ENCODE measurements at regions not wholly inside any gene's neighbourhood (a gene's known extent, or its start where the extent isn't known, plus 50 kb on each side); places are given as distances from the start of the nearest gene placed in this dataset.
"Not testable (repeated sequence)": the region's sequence is repeated elsewhere in the genome, so short reads cannot be mapped to it uniquely, and the experiment has no call there.

DNA sequence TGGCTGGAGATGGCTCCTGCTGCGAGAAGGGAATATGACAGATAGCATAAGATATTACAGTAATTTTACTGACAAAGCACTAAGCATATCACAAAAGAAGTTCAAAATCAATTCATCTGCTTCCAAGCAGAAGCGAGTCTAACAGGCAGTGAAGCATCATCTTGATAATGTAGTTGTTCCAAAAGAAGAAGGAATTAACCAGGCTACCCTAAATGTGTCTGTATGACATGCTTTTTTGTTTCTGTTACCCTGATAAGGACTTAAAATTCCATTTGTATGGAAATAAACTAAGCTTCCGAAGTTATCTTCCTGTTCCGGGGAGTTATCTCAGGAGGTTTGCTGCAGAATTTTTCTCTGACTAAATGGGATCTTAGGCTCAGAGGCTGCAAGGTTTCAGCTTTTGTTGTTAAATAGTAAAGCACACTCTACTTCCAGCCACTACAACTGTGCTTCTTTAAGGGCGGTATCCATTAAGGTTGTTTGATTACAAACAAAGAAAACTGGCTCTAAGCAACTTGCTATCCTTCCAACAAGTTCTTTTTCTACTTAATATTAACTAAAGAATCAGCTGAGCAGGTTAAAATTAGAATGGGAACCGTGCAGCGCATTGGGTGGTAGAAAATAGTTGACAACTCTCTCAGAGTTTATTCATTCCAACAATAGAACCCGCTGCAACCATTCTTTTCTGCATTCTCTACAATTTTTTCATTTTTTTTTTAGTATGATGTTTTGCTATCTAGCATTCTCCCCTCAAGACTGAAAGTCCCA lies 607.3 kb downstream of the UQCRFS1 start:
- no peak for DNase-seq (ENCODE audit: low read depth)
- no peak overlapping the region for H3K4me3 ChIP-seq (ENCODE audit: low read depth, low read length)

DNA sequence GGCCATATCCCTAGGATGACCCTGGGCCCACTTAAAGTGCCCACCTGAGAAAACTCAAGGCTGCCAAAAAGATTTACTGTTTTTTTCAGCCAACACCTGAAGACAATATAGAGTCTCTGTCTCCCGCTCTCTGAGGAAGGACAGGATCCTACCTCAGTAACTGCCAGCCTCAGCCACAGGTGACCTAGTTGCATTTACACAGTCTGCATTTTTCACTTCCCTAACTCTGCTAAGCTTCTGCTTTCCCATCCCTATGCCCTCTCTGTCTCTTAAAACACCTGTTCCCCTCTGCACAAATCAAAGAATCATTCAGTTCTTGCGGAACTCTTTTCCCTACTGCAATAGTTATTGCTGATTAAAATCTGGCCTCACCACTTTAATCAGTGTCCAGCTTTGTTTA lies 609.5 kb downstream of the UQCRFS1 start:
- H3K4me3 ChIP-seq (ENCODE audit: low read depth, low read length): no peak overlapping the region
- DNase-seq (ENCODE audit: low read depth): no peak

DNA sequence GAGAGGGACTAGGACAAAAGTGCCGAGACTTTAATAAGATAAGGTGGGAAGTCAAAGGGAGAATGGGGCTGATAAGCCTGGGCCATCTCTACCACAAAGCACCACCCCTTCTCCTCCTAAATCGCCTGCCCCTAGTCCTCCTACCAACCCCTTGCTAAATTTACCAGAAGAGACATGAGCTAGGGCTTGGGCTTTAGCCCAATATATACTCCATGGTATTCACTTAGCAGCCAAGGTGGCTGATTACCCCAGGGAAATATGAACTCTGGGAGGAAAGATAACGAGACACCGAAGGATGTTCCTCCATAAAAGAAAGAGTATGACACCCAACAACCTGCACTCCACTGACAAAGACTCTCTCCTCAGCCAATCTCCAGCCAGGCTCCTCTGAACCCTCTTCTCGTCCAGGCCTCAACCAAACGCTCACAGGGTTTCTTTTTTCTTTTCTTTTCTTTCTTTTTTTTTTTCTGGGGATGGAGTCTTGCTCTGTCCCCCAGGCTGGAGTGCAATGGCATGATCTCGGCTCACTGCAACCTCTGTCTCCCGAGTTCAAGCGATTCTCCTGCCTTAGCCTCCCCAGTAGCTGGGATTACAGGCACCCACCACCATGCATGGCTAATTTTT lies 610.2 kb downstream of the UQCRFS1 start:
- no peak overlapping the region for H3K4me3 ChIP-seq (ENCODE audit: low read depth, low read length)
- no peak for DNase-seq (ENCODE audit: low read depth)

DNA sequence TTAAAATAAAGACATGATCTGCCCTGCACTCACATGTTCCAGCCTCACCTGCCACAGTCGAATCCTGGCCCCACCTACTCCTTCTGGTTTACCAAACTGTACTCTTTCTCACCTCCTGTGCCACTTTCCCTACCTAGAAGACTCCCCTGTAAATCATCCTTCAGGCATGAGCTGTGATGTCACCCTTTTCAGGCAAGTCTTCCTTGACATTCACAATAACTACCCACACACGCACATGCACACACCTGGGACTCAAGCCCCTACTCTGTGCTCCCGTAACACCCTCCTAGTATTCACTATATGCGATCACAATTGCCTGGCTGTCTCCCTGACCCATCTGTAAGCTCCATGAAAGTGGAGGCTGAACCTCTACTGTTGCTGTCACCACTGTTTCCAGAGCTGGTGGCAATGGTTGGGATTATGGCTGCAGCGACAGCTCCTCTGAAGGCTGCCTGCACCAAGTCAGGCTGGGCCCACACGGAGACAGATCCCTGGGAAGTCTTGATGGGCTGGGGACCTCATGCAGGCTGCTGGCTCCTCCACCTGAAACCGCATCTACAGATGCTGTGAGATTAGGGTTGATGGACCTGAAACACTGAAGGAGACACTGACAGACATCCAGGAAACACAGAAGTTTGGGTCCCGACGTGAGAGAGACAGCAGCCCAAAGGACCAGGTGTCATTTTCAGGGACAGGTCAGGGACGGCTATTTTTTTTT lies 611.1 kb downstream of the UQCRFS1 start:
- DNase-seq (ENCODE audit: low read depth): no peak
- no peak overlapping the region for H3K4me3 ChIP-seq (ENCODE audit: low read depth, low read length)

DNA sequence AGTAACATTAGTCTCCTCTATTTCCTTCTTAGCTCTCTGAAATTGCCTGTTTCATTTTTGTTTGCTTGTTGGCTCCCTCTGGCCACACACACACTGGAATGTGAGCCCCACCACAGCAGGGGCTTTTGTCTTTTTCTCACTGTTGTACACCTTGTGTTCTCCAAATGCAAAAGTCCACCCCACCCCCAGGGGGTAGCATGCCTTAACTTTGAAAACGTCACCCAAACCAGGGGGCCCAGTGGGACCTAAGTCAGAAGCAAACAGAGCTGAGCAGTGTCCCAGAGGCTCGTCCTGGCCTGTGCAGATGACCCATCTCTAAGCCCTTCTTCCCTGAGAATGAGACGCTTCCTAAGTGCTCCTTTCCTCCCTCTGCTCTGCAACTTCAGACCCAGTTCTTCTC lies 614.1 kb downstream of the UQCRFS1 start:
- H3K4me3 ChIP-seq (ENCODE audit: low read depth, low read length): no peak overlapping the region
- no peak for DNase-seq (ENCODE audit: low read depth)

DNA sequence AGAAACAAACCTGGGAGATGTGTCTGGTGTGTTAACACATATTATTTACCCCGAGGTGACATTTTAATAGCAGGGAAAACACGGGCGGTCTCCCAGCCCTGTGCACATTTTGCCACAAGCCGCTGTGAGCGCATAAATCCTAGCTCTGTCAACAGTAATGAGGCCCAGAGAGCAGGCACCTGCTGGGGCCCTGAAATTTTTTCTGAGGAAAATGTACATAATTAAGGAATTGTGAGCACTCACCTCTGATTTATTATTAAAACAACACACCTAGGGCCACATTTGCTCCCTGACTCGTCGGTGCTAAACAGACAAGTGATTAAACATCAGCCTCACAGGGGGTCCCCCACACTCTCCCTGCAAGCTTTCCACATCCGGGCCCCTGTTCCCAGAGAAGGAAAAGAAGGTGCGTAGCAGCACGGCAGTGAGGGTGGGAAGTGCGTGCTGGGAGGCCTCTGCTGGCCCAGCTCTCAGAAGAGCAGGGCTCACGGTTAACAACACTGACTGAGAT lies 616.3 kb downstream of the UQCRFS1 start:
- H3K4me3 ChIP-seq (ENCODE audit: low read depth, low read length): no peak overlapping the region
- no peak for DNase-seq (ENCODE audit: low read depth)

DNA sequence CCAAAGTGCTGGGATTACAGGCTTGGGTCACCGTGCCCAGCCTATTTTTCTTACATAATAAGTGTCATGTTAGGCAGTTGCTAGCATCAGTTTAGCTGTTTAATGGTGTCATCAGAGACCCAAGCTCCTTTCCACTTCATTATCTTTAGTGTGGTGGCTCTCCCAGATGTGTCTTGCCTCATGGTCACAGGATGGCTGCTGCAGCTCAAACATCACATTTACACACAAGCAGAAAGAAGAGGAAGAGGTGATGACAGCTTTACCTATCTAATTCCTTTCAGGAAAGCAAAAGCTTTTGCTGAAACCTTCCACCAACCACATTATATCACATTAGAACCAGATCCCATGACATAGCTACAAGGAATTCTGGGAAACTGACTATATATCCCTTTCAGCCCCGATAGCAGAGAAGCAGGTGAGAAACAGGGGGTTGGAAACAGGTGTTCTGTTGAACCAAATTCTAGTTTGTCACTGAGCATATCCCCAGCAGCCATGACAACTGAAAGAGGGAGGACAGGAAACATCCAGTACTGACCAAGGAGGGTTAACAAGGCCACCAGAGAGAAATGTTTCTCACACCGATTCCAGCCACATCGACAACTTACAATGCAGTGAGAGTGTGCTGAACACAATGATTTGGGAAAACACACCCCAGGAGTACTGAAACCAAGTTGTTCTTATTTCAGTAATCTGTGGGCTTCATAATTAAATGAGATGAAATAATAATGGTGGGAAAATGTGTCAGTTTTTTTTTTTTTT lies 617.0 kb downstream of the UQCRFS1 start:
- DNase-seq (ENCODE audit: low read depth): no peak
- no peak overlapping the region for H3K4me3 ChIP-seq (ENCODE audit: low read depth, low read length)

DNA sequence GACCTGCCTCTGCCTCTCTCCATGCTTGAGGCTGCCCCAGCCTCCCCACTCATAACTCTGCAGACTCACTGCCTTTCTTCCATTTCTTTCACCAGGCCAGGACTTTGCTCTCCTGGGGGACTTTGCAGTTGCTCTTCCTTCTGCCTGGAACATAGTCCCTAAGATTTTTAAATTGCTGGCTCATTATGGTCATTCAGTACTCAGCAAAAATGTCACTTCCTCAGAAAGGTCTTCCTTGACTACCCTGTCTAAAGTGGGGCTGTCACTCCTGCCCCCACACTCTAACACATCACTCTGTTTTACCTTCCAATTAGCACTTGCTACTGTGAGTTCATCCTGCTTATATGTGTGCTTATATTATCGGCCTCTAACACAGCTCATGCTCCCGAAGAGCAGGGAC lies 618.2 kb downstream of the UQCRFS1 start:
- no peak for DNase-seq (ENCODE audit: low read depth)
- no peak overlapping the region for H3K4me3 ChIP-seq (ENCODE audit: low read depth, low read length)

DNA sequence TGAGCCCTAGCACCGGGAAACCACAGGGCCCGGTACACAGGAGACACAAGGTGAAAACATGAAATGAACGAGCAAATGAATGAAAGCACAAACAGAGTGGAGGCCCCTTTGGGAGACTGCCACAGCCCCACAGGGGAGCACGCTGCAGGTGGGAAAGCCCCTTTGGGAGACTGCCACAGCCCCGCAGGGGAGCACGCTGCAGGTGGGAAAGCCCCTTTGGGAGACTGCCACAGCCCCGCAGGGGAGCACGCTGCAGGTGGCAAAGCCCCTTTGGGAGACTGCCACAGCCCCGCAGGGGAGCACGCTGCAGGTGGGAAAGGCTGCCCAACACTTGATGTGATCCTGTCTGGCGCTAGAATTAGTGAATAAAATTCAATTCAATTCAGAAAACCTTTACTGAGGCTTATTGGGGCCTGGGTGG lies 623.0 kb downstream of the UQCRFS1 start:
- not testable (repeated sequence) for H3K4me3 ChIP-seq (ENCODE audit: low read depth, low read length); DNase-seq (ENCODE audit: low read depth)

DNA sequence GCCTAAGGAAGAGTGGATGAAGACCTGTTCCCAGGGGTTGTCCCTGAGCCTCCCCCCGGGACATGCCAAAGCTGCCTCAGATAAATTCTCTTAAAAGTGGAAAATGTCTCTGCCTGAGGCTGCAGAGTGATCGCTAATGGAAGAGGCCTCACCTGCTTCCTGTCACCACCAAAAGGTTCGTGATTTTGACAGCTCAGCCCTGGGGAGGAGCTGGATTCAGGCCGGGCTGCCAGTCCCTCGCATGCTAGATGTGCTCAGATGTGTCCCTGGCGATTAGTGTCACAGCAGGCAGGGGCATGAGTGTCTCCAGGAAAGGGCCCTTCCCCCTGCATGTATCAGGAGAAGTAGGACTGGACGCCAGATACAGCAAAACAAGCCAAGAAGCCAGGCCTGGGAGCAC lies 626.5 kb downstream of the UQCRFS1 start:
- no peak overlapping the region for H3K4me3 ChIP-seq (ENCODE audit: low read depth, low read length)
- no peak for DNase-seq (ENCODE audit: low read depth)

DNA sequence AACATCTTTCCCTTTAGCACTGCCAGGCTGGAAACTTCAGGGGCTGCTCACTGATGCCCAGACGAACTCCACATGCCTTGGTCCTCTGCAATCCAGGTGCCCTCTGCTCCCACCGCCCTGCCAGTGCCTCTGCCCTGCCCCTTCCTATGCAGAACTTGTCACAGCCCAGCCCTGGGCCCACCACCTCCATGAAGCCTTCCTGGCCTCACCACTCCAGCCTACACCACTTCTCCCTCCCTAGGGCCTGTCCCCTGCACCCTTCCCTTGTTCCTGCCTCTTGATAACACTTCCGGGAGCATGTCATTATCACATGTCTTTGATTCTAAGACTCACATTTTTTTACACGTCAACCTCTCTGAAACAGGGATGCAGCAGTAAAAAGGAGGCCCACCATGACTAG lies 627.2 kb downstream of the UQCRFS1 start:
- DNase-seq (ENCODE audit: low read depth): no peak
- no peak overlapping the region for H3K4me3 ChIP-seq (ENCODE audit: low read depth, low read length)

DNA sequence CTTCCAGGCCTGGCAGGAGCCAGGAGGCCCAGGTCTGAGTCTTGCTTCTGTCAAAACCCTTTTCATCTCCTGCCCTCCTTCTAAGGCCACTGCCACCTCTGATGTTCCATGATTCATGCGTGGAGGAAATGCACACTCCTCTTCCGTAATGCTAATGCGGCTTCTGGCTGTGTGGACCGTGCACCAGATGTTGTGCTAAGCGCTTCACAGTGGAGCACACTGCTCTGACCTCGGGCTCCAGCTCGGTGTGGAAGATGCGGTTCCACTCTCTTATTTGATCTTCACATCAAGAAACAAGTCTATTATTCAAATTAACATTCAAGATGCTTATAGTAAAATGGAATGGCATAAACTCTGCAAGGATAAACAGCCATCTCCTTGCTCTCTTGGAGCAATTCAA lies 629.2 kb downstream of the UQCRFS1 start:
- no peak for DNase-seq (ENCODE audit: low read depth)
- no peak overlapping the region for H3K4me3 ChIP-seq (ENCODE audit: low read depth, low read length)

DNA sequence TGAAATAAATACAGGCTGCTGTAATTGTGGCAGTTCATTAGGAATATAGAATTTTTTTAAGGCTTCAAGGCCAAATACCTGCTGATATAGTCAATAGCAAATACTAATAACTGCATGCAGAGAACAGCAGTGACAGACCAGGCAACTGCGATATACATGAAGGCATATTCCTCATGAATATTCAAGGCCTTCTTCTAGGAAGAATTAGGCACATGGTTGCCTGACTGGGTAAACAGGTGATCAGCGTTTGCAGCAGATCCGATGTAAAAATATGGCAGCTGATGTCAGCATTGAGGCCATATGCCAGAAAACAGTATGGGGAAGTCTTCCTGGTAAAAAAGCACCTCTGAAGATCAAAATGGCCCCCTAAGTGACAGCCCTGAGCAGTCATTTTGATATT lies 629.7 kb downstream of the UQCRFS1 start:
- H3K4me3 ChIP-seq (ENCODE audit: low read depth, low read length): no peak overlapping the region
- DNase-seq (ENCODE audit: low read depth): no peak

DNA sequence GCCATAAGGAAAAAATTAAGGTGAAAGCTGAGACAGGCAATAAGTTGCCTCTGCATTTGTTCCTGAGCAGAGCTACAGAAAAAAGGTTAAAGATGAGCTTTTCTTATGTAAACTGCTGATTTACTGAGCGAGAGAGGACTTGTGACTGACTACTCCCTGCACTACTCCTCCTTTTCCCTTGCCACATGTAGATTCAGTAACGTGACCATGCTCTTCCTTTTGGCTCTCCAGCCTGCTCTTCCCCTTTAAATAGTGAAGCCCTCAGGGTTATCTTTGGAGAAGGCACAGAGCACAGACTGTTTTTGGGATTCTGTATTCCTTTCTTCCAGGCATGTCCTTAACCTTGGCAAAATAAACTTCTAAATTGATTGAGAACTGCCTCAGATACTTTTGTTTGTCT lies 630.2 kb downstream of the UQCRFS1 start:
- no peak for DNase-seq (ENCODE audit: low read depth)
- H3K4me3 ChIP-seq (ENCODE audit: low read depth, low read length): no peak overlapping the region

DNA sequence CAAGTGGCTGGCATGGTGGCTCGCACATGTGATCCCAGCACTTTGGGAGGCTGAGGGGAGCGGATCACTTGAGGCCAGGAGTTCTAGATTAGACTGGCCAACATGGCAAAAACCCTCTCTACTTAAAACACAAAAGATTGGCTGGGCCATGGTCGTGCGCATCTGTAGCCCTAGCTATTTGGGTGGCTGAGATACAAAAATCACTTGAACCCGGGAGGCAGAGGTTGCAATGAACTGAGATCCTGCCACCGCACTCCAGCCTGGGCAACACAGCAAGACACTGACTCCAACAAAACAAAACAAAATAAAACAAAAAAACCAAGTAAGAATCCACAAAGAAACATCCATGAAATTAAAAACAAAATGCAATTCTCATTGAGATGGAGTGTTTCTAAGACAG lies 630.6 kb downstream of the UQCRFS1 start:
- H3K4me3 ChIP-seq (ENCODE audit: low read depth, low read length): no peak overlapping the region

DNA sequence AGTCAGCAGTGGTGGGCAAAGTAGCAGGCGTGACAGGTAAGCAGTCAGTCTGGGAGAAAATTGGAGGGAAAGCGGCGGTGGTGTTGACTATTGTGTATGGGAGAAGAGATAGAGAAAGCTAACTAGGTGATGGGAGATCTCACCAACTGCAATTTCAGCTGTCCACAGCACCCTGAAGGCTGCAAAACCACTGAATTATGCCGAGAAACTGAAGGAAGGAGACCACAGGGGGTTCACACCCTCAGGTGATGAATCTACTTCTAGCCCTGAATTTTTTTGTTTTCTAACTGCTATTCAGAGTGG lies 631.5 kb downstream of the UQCRFS1 start:
- DNase-seq (ENCODE audit: low read depth): no peak
- no peak overlapping the region for H3K4me3 ChIP-seq (ENCODE audit: low read depth, low read length)

More for the DNA sequence above, 630.6 kb downstream of the UQCRFS1 start:
- no peak for DNase-seq (ENCODE audit: low read depth)

DNA sequence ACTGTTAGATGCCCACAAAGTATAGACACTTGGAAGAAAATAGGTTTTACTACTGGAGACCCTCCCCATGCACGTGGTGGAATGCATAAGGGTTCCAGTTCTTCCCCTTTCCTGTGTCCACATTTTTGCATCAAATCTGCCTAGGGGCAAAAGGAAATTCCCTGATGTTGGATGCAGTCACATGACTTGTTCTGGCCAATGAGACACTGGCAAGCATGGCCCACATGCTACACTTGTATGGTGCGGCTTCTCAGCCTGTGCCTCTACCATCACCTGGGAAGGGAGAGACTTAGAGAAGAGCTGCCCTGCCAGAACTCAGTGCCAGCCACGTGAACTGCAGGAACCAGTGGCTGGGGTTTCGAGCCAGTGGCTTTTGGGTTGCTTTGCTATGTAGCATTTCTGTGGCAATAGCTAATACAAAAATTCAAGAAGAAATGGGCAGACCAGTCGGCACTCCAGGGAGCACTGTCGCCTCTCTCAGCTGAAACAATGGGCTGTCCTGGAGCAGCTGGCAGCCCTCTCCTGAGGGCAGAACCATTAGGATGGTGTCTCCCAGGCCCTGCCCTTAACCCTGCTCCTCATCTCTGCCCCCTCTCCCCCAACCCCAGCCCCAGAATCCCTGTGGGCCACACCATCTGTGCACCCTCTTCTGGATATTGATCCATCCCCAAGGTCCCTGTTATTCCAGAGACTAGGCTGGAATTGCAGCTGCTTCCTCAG lies 634.0 kb downstream of the UQCRFS1 start:
- no peak for DNase-seq (ENCODE audit: low read depth)
- H3K4me3 ChIP-seq (ENCODE audit: low read depth, low read length): no peak overlapping the region

DNA sequence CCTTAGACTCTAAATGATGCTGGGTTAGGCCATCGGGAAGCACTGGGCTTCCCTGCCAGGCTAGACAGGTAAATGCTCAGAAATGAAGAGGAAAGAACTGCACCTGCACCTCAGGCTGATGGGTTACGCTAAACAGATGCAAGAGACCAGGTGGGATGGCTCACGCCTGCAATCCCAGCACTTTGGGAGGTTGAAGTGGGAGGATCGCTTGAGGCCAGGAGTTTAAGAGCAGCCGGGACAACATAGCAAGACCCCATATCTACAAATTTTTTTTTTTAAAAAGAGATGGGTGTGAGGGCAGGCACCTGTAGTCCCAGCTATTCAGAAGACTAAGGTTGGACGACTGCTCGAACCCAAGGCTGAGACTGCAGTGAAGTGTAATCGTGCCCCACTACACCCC lies 634.7 kb downstream of the UQCRFS1 start:
- no peak for DNase-seq (ENCODE audit: low read depth)
- no peak overlapping the region for H3K4me3 ChIP-seq (ENCODE audit: low read depth, low read length)

DNA sequence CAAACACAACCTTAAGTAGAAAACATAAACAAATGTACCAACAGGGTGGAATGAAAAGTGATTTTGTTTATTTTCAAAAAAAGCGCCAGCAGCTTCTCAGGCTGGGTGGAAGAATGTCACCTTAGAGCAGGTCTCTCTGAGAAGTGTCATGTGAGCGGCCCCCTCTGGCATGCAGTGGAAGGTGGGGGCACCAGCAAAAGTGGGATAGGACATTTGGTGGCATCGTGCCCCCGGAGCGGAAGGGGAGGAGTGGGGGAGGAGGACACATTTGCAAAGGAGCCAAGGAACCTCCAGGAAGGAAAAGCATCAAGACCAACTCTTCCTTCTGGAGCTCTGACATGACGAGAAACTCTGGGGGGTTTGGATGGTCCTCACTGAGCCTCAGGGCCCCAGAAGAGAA lies 635.3 kb downstream of the UQCRFS1 start:
- DNase-seq (ENCODE audit: low read depth): no peak
- no peak overlapping the region for H3K4me3 ChIP-seq (ENCODE audit: low read depth, low read length)
